ENCODE measurements at regions not wholly inside any gene's neighbourhood (a gene's known extent, or its start where the extent isn't known, plus 50 kb on each side); places are given as distances from the start of the nearest gene placed in this dataset.

- TF ChIP-seq POLR2AphosphoS5 (IDR thresholded peaks at IDR 0.05; ENCODE audit: borderline replicate concordance, low read depth, low read length) (no peak), EZH2 (IDR thresholded peaks at IDR 0.05) (no peak), FOXP2 (optimal IDR thresholded peaks at IDR 0.05; ENCODE audit: control extremely low read depth, extremely low read length, insufficient read depth) (no peak)
Observed at GRCh38 chr18:22513721-22514481, 96.2 kb upstream of the CTAGE1 start.
